GM13976 (cell line): ENCODE measurements at regions not wholly inside any gene's neighbourhood (a gene's known extent, or its start where the extent isn't known, plus 50 kb on each side); places are given as distances from the start of the nearest gene placed in this dataset.

Source experiments
- DNase-seq: peaks from one replicate; pipeline ENCODE4 v3.0.0; 2012; ENCODE audit warnings: low spot score
- CTCF ChIP-seq: IDR thresholded peaks from 2 replicates; pipeline ENCODE4 v1.5.1; 2012; ENCODE audit warnings: borderline replicate concordance, mild to moderate bottlenecking; ENCODE audit not compliant: insufficient read depth; ENCODE audit errors: extremely low read depth, missing control alignments, control extremely low read depth
- in situ Hi-C: fragments of 300-500 bp; cut with MboI; formaldehyde crosslinking; loops from one replicate; pipeline ENCODE4 v1.12.0; 2022; ENCODE audit warnings: low sequenced_read_pairs, mixed read lengths, inconsistent platforms; ENCODE audit not compliant: unreplicated experiment

DNA sequence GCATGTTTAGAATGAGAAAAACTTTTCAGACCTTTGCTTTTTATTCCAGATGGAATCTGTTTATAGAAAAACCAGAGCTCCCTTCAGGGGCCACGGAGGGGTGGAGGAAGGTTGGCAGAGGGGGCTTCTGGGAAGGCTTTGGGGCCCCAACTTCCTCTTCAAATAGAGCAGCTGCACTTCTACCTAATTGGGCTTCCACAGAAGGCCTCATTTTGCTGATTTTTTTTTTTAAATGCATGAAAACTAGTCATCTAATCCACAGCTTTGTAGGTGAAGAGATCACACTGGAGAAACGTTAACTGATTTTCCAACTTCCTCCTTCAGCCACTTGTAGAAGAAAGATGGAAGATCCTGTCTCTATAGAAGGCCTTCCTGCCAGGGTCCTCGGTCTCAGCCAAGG, 181.8 kb downstream of the BCL11A start:
- no peak for DNase-seq
- TF ChIP-seq CTCF: no peak
- in situ Hi-C loops: no loop called here

GRCh38 chr2:60371219-60371618, 182.2 kb downstream of the BCL11A start:
- no peak for DNase-seq
- TF ChIP-seq CTCF: no peak
- in situ Hi-C loops: no loop called here

DNA sequence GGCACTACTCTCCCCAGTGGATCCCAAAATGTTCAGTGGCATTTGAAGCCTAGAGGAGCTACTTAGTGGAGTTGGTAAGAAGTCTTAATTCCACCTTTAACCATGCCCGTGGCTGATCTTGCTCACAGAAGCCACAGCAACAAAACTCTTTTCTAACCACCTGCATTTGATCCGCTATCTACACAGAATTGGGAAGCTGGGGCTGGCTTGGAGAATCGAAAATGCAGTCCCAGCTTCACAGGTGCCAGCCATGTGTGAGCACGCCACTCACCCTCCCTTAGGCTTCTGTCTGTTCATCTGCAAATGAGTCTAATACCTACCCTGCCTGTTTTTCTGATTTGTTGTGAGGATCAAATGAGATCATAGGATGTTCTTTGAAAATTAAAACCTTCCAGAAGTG, 182.6 kb downstream of the BCL11A start:
- TF ChIP-seq CTCF: no peak
- DNase-seq: no peak

GRCh38 chr2:60368456-60368855, 185.0 kb downstream of the BCL11A start:
- TF ChIP-seq CTCF: no peak
- no peak for DNase-seq
- in situ Hi-C loops: no loop called here

More for the DNA sequence above, 182.6 kb downstream of the BCL11A start:
- in situ Hi-C loops: no loop called here

DNA sequence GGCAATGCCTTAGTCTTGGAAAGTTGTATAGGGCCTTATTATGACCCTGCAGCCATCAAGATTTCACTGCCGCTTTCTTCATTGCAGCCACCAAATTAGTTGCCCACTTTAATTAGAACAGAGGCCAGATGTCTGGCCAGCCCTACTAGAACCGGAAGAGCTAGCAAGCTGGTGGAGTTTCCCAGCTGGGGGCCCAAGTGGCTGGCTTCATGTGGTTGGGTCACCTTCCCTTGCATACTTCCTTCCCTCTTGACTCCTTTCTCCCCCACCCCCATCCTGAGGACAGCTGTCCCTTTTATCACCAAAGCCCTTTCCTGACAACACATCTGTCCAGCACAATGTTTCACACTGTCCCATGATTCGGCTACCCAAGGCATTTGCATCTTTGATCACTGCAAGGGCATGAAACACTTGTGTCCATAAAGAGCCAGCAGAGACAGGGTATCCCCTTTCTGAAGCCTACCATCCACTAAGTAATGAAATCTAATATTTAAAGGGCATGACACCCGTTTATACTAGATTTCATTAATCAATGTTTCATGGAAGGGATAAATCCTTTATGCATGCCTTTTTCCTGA, 187.2 kb downstream of the BCL11A start:
- no peak for DNase-seq
- in situ Hi-C loops: no loop called here
- no peak for TF ChIP-seq CTCF

DNA sequence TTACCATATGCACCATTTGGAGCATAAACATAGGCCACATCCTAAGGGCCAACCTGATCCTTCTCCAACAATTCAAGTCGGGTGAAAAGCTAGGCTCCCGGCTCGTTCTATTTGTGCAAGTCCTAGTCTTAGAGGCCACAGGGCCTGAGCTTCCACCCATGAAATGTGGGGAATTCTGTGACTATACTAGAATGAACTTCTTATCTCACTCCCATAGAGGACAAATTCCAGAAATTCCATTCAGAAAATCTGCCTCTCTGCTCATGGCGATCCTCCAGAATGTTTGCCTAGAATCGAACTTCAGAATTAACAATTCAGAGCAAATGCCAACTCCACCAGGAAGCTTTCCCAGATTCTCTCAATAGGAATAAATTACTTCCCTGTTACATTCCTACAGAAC, 187.9 kb downstream of the BCL11A start:
- no peak for DNase-seq
- TF ChIP-seq CTCF: no peak
- in situ Hi-C loops: no loop called here
